NCI-H187 (cell line): ENCODE measurements at regions not wholly inside any gene's neighbourhood (a gene's known extent, or its start where the extent isn't known, plus 50 kb on each side); places are given as distances from the start of the nearest gene placed in this dataset.

Source experiments
- DNase-seq, 2 experiments: peaks; one replicate each; lab custom pipeline; 2025; lab: John Stamatoyannopoulos, UW

- no peak for DNase-seq
Observed at GRCh38 chr5:97846643-97847042, 663.6 kb upstream of the RIOK2 start.

GRCh38 chr5:97847920-97848631 lies 665.0 kb upstream of the RIOK2 start:
- no peak for DNase-seq

DNA sequence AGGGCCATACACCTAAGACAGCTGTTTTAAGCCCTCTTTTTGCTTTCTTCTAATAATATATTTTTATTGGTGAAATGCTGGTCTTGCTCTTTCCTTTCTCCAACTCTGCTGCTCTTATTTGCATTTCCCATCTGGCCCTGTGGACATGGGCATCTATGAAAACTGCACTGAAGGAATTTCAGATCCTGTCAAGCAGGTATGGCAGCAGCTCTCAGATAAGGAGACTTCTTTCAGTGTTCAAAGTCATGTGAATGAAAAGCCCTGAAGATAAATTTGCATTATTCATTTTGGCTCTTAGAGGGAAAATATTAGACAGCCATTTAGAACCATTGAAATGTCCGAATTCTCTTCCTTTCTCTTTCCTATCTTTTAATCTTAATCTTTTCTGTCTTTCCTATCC lies 668.0 kb upstream of the RIOK2 start:
- DNase-seq = no peak

DNA sequence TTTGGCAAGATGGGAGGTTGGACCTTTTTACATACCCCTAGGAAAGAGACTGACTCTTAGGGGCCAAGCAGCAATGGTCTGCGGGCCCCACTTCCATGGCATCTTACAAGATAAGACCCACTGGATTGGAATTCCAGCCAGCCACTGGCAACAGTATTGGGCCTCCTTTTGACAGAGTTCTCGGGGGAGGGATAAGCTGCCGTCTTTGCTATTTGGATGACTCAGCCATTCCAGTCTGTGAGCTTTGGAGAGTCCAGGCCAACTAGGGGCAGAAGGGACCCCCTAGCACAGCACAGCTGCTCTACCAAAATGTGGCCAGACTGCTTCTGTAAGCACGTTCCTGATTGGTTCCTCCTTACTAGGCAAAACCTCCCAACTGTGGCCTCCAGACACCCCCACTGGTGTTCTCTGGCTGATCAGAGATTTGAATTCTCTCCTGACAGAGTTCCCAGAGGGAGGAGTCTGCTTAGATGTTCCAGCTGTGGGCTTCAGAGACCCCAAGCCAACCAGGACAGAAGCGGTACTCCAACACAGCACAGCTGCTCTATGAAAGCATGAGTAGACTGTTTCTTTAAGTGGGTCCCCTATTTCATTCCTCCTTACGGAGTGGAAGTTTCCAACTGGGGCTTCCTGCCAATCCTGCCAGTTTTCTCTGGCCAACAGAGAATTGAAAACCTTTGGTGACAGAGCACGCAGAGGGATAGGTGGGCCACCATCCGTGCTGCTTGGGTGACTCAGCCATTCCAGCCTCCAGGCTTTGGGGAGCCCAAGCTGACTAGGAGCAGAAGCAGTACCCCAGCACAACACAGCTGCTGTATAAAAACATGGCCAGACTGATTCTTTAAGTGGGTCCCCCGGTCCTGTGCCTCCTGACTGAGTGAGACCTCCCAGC lies 672.1 kb upstream of the RIOK2 start:
- no peak for DNase-seq

DNA sequence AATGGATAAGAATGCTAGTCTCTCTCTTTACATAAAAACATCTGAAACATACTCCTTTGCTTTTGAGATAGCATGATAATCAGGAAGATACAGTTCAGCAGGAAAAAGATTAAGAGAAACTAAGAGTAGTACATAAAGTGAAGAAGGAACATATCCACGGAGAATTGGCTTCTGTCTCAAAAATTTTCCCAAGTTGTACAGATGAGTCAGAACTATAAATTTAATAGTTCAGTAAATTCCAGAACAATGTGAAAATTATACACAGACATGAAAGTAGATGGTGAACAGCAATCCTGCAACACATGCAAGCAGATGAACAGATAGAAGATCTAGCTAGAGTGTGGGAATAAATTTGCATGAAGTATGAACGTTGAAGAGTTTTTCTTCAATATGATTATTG lies 691.4 kb upstream of the RIOK2 start:
- DNase-seq = no peak

- no peak for DNase-seq
Observed at GRCh38 chr5:97876272-97876671, 693.2 kb upstream of the RIOK2 start.

DNA sequence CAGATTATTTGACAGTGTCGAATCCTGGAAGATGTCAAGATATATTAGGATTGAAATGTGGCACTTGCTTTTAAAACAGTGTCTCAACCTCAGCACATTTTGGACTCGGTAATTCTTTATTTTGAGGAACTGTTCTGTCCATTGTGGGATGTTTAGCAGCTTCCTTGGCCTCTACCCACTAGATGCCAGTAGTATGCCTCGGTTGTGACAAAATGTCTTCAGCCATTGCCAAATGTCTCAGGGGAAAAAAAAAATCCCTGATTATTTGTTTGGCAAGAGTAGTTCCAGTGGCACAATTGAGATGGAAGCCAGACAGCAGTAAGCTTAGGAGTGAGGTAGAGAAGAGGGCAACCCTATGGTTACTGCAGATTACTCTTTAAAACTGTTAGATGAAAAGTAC lies 694.5 kb upstream of the RIOK2 start:
- no peak for DNase-seq

DNA sequence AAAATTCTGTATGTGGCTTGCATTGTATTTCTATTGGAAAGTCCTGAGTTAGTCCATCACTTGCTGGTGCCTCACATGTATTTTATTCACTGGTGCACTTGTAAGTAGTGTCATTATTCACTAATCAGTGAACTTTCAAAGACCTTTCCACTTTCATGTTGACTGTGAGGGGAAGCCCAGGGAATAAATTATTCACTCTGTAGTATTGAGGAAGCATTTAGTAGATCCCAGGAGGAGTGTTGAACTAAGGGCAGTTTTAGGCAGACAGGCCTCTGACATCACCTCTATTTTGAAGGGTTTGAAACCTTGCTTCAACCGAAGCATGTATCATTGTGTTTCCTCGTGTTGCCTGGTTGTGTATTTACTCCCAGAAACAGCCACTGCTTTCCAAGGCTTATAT lies 705.4 kb upstream of the RIOK2 start:
- no peak for DNase-seq

DNA sequence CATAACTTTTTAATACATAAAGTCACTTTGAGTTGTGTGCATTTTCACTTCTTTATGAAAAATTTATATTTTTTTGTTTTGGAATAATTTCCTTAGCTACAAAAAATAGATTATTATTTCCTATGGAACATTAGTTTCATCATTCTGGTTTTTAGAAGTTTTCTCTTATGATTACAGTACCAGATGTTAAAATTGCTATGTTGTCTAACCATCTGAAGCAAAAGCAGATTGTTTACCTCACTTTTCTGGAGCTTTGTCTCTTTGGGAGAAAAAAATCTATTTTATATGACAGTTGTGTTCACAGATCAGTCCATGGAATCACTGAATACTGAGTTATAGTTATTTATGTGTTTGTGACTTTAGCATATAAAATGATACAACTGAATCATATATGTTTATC lies 708.9 kb upstream of the RIOK2 start:
- no peak for DNase-seq

DNA sequence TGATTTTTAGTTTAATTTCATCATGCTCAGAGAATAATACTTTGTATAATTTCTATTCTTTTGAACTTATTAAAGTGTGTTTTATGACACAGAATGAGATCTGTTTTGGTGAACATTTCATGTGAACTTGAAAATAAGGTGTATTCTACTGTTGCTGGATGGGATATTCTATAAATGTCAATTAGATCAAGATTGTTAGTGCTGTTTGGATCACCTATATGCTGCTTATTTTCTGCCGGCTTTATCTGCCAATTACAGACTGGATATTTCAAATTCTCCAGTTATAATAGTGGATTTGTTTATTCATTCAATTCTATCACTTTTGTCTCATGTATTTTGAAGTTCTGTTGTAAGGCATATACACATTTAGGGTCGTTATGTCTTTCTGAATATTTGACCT lies 720.7 kb upstream of the RIOK2 start:
- DNase-seq = no peak

GRCh38 chr5:97906135-97906534 lies 723.1 kb upstream of the RIOK2 start:
- DNase-seq = no peak

DNA sequence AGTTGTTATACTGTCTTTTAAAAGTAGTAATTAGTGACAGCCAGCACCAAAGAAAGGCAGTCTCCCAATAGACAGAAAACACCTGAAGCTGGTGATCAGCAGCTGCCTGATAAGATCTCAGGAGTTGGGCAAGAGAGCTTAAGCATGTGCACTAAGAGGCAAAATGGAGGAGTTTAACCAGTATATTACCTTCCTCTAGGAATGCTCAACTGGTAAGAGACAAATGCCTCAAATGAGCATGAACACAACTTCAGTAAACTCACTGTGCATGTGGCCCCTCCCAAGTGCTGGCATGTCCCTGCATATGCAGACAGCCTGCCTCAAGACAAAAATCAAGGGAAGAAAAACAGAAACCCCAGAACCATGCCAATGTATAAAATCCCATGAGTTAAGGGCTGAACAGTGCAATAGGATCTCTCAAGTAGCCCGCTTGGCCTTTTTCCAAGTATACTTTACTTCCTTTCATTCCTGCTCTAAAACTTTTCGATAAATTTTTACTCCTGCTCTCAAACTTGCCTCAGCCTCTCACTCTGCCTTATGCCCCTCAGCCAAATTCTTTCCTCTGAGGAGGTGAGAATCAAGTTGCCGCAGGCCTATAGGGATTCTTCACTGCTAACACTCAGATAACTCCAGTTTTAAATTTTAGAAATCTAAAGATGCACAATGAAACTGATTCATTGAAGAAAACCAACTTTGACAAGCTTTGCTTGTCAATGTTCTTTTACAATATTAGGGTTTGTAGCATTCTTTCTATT lies 724.8 kb upstream of the RIOK2 start:
- DNase-seq = no peak

- DNase-seq = no peak
Observed at GRCh38 chr5:97909541-97909940, 726.5 kb upstream of the RIOK2 start.

GRCh38 chr5:97914483-97914882 lies 731.4 kb upstream of the RIOK2 start:
- no peak for DNase-seq

GRCh38 chr5:97915106-97915505 lies 732.1 kb upstream of the RIOK2 start:
- DNase-seq = no peak

DNA sequence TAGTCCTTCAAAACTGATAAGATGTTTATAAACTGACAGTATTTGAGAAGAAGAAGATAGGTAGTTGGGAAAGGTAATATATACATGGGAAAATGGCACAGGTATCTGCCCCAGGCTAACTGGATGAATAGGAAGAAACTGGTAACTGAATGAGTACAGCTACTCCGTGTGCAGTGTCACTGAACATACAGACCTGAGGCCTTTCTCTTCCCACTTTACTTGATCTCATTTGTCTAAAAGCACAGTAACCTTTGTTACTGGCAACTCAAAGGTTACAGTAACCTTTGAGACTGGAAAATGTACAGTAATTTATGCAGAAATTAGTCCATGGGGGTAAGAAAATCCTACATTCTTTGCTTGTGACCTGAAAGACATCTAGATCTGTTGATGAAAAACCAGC lies 735.0 kb upstream of the RIOK2 start:
- DNase-seq = no peak

GRCh38 chr5:97918620-97919019 lies 735.6 kb upstream of the RIOK2 start:
- DNase-seq = no peak

DNA sequence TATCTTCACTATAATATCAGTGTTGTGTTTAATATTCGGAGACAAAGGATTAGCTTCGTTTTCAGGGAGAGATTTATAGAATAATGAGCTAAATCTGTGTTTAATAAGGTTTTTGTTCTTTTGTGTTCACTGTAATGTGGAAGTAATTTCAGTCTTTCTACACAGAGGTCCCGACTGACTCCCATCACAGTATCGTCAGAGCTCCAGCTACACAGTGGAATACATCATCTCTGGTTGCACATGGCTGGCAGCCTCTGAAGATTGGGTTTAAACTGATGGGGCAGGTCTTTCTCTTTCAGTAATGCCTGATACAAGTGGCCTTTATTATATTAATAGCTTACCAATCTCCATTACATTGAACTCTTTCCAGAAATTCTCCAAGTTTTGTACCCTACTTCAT lies 736.7 kb upstream of the RIOK2 start:
- DNase-seq = no peak

DNA sequence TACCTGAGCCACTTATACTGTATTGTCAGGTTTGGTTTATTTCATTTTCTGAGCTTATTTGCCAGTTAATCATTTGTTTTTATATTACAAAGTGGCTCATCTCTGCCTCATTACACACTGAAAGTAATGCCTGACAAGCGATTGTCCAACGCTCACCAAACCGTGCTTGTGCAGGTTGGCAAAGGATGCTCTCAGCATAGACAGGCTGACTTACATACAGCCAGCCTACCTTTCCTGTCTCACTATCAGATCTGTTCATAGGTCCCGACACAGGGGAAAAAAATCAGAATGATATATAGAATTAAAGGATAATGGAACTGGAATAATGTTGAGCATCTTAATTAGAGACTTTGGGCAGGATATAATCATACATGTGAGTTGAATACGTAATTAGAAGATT lies 739.7 kb upstream of the RIOK2 start:
- DNase-seq = no peak

GRCh38 chr5:97923496-97923895 lies 740.4 kb upstream of the RIOK2 start:
- no peak for DNase-seq

- no peak for DNase-seq
Observed at GRCh38 chr5:97923997-97924396, 741.0 kb upstream of the RIOK2 start.

DNA sequence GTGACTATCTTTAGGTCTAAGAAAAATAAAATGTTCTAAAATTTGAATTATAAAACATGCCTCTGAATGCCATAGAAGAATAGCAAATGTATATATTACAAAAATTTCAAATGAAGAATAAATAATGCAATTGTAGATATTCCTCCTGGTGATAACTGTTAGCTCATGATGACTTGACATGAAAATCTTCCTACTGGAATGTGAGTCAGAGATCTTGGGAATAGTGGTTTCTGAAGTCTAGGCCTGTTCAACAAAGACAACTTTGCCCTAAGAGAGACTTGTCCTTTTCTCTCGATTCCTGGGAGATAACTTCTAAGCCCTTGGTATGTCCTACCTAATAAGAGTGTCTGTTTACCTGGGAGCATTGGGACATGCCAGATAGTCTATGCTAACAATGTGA lies 746.3 kb upstream of the RIOK2 start:
- no peak for DNase-seq

GRCh38 chr5:97931829-97932228 lies 748.8 kb upstream of the RIOK2 start:
- DNase-seq = no peak
